PFSK-1 (cell line): ENCODE measurements at regions not wholly inside any gene's neighbourhood (a gene's known extent, or its start where the extent isn't known, plus 50 kb on each side); places are given as distances from the start of the nearest gene placed in this dataset.

ENCODE experiments used
- FOXP2 ChIP-seq: optimal IDR thresholded peaks from 2 replicates; pipeline ENCODE3; 2011; ENCODE audit warnings: borderline replicate concordance, control low read depth, inconsistent platforms; ENCODE audit not compliant: insufficient read depth; ENCODE audit errors: extremely low read length, extremely low read depth
- POLR2AphosphoS5 ChIP-seq: IDR thresholded peaks from 2 replicates; pipeline ENCODE4 v1.6.1; 2012; ENCODE audit warnings: low read depth, mild to moderate bottlenecking, control low read depth, low read length, moderate library complexity
- SIN3A ChIP-seq: IDR thresholded peaks from 2 replicates; pipeline ENCODE4 v1.6.1; 2012; ENCODE audit warnings: mild to moderate bottlenecking, low read length, moderate library complexity, borderline replicate concordance; ENCODE audit not compliant: insufficient read depth
- TAF1 ChIP-seq: IDR thresholded peaks from 2 replicates; pipeline ENCODE4 v1.6.1; 2012; ENCODE audit warnings: low read length, control low read depth, borderline replicate concordance; ENCODE audit not compliant: insufficient read depth
- TF ChIP-seq, protein P1 (sequence below), 2 experiments: IDR thresholded peaks; 2 replicates each; pipeline versions ENCODE4 v1.6.1 to v1.8.0; 2011 to 2012; ENCODE audit warnings: low read depth in 2 of 2, low read length in 2 of 2, control low read depth in 1 of 2, inconsistent platforms in 1 of 2, mild to moderate bottlenecking in 1 of 2, moderate library complexity in 1 of 2; ENCODE audit not compliant: insufficient read depth in 1 of 2

DNA sequence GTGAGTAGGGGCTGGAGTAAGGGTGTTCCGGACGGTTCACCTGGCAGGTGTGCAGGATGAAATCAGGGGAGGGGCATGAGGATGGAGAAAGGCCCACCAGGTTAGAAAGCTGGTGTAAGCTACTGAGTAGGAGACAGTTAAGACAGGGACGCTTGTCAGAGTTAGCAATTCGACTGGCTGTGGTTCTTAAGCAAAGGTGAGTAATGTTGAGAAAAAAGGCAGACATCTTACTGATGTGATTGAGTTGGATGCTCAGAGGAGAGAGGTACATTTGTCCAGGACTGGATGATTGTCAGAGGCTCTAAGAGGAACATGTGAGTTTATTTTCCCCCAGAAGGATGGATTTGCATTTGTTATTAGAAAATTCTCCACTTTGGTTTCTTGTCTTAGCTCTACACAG lies 90.5 kb upstream of the MGAT5 start:
- TF ChIP-seq FOXP2 (no peak), POLR2AphosphoS5 (no peak), SIN3A (no peak), TAF1 (no peak)
- TF ChIP-seq, protein P1, sequence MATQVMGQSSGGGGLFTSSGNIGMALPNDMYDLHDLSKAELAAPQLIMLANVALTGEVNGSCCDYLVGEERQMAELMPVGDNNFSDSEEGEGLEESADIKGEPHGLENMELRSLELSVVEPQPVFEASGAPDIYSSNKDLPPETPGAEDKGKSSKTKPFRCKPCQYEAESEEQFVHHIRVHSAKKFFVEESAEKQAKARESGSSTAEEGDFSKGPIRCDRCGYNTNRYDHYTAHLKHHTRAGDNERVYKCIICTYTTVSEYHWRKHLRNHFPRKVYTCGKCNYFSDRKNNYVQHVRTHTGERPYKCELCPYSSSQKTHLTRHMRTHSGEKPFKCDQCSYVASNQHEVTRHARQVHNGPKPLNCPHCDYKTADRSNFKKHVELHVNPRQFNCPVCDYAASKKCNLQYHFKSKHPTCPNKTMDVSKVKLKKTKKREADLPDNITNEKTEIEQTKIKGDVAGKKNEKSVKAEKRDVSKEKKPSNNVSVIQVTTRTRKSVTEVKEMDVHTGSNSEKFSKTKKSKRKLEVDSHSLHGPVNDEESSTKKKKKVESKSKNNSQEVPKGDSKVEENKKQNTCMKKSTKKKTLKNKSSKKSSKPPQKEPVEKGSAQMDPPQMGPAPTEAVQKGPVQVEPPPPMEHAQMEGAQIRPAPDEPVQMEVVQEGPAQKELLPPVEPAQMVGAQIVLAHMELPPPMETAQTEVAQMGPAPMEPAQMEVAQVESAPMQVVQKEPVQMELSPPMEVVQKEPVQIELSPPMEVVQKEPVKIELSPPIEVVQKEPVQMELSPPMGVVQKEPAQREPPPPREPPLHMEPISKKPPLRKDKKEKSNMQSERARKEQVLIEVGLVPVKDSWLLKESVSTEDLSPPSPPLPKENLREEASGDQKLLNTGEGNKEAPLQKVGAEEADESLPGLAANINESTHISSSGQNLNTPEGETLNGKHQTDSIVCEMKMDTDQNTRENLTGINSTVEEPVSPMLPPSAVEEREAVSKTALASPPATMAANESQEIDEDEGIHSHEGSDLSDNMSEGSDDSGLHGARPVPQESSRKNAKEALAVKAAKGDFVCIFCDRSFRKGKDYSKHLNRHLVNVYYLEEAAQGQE (IDR thresholded peaks at IDR 0.05; ENCODE audit: insufficient read depth in 1 of 2, low read depth in 2 of 2, low read length in 2 of 2) = no peak

DNA sequence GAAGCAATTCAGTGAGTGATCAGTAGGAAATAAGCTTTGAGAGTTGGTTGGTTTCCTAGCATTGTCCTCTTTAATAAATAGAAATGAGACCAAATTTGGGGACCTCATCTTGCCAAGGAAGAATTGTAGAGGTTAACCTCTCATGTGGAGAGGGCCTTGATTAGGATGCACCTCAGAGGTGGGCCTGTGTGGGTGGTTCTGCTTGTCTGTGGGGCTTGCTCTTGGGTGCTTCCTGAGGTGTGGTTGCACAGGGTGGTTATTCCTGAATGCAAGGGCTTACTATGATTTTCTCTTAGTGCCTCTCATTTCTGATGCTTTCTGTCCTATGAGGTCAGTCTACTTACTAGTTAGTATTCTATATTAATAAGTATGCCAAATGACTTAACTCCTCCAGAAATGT lies 89.6 kb upstream of the MGAT5 start:
- TF ChIP-seq TAF1 (no peak), SIN3A (no peak), POLR2AphosphoS5 (no peak), FOXP2 (no peak)
- TF ChIP-seq, protein P1 (IDR thresholded peaks at IDR 0.05; ENCODE audit: insufficient read depth in 1 of 2, low read depth in 2 of 2, low read length in 2 of 2) = no peak

DNA sequence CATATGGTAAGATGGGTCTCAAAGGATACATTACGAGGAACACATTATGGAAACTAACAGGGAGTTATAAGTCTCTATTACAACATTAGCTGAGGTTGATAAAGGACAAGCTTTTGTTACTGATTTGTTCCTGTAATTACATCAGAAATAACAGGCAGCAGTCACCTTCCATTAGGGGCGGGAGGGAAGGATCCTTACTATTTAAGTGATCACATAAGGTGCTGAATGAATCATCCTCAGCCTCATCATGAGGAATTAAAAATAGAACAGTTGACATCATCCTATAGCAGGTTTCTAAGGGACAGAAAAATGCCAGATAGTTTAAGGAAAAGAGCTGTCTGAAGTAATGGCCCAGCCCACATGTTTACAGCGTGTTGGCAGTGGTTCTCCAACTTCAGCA lies 86.9 kb upstream of the MGAT5 start:
- TF ChIP-seq TAF1 (no peak), POLR2AphosphoS5 (no peak), SIN3A (no peak), FOXP2 (no peak)
- TF ChIP-seq, protein P1 (IDR thresholded peaks at IDR 0.05; ENCODE audit: insufficient read depth in 1 of 2, low read depth in 2 of 2, low read length in 2 of 2) = no peak

DNA sequence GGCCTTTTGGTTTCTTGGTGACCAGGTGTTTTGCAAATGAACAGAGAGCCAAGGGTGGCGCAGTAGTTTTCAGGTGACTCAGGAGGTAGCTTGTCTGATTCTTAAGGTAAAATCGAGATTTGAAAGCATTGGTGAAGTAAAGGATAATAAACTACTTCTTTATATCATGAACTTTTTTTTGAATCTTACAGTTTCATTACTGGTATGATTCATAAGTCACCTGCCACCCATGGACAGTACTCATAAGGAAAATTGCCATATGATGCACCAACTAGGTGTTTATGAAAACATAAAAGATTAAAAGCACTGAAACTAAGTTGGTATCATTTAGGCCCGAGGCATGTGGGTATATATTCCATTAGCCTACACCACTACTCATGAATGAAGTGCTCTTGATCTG lies 84.1 kb upstream of the MGAT5 start:
- TF ChIP-seq POLR2AphosphoS5 = no peak

DNA sequence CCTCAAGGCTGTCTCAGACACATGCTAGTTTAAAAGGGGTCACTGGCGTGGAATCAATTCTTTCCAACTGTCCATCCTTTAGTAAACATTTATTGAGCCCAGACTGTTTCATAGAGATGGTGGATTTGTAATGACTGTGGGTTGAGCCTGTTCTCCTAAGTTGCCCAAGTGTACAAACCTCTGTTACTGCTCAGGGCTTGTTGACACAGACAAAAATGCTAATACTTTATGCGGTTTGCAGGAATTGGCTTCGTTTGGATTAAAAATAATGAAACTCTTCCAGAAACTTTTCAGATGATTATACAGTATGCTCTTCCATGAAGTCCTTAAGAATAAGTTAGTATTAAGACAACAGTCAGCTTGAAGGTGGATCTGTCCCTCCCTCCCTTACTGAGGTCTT lies 83.6 kb upstream of the MGAT5 start:
- TF ChIP-seq FOXP2 (no peak), POLR2AphosphoS5 (no peak), SIN3A (no peak), TAF1 (no peak)
- TF ChIP-seq, protein P1 (IDR thresholded peaks at IDR 0.05; ENCODE audit: insufficient read depth in 1 of 2, low read depth in 2 of 2, low read length in 2 of 2) = no peak

DNA sequence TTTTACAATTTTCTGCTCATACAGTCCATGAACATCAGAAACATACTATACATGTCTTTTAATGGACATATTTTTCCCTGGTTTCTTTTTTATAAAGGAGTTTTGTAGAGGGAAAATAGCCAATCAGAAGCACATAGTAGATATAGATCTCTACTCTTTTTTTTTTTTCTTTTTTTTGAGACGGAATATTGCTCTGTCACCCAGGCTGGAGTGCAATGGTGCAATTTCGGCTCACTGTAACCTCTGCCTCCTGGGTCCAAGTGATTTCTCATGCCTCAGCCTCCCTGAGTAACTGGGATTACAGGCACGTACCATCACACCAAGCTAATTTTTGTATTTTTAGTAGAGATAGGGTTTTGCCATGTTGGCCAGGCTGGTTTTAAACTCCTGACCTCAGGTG lies 83.2 kb upstream of the MGAT5 start:
- TF ChIP-seq FOXP2 = no peak
- TF ChIP-seq TAF1 = no peak
- no peak for TF ChIP-seq POLR2AphosphoS5
- TF ChIP-seq, protein P1 (IDR thresholded peaks at IDR 0.05; ENCODE audit: insufficient read depth in 1 of 2, low read depth in 2 of 2, low read length in 2 of 2) = no peak
- no peak for TF ChIP-seq SIN3A
